OCI-LY3 (cell line): ENCODE measurements at regions not wholly inside any gene's neighbourhood (a gene's known extent, or its start where the extent isn't known, plus 50 kb on each side); places are given as distances from the start of the nearest gene placed in this dataset.

Experiments used
- H2AFZ ChIP-seq: fragments of 200-600, 300-600 bp; shearing (Covaris generic); 2 replicates; pipeline ENCODE4 v1.6.0; 2014; ENCODE audit warnings: antibody characterized with exemption, low read depth, low read length
- H3K27ac ChIP-seq: fragments of 200-600, 300-600 bp; sonication (generic); 2 replicates; pipeline ENCODE4 v1.5.1; 2014; ENCODE audit warnings: mild to moderate bottlenecking, low read length, moderate library complexity, mixed read lengths
- H3K27me3 ChIP-seq: fragments of 200-600, 300-600 bp; sonication (generic); 2 replicates; pipeline ENCODE4 v1.6.1; 2014; ENCODE audit warnings: low read depth, low read length, mixed read lengths
- H3K36me3 ChIP-seq: fragments of 200-600, 300-600 bp; sonication (generic); replicated peaks from 2 replicates; pipeline ENCODE3; 2014; ENCODE audit warnings: low read depth, low read length, mixed read lengths
- H3K4me1 ChIP-seq: fragments of 300-600, 200-600 bp; sonication (generic); 2 replicates; pipeline ENCODE4 v1.6.1; 2014; ENCODE audit warnings: low read length, mixed read lengths
- H3K4me2 ChIP-seq: fragments of 200-600, 300-600 bp; sonication (generic); 2 replicates; pipeline ENCODE4 v1.6.1; 2014; ENCODE audit warnings: low read length, mixed read lengths
- H3K4me3 ChIP-seq: fragments of 300-600, 200-600 bp; sonication (generic); 2 replicates; pipeline ENCODE4 v1.5.1; 2014; ENCODE audit warnings: antibody characterized with exemption, mild to moderate bottlenecking, low read length, moderate library complexity
- H3K79me2 ChIP-seq: fragments of 300-600, 200-600 bp; shearing (Covaris generic); 2 replicates; pipeline ENCODE4 v1.6.1; 2014; ENCODE audit warnings: mild to moderate bottlenecking, low read length, mixed read lengths
- H3K9ac ChIP-seq: fragments of 300-600, 200-600 bp; shearing (Covaris generic); 2 replicates; pipeline ENCODE4 v1.6.0; 2014; ENCODE audit warnings: mild to moderate bottlenecking, low read length, moderate library complexity
- H3K9me3 ChIP-seq: fragments of 200-600, 300-600 bp; shearing (Covaris generic); 2 replicates; pipeline ENCODE4 v1.6.1; 2014; ENCODE audit warnings: low read length, mixed read lengths; ENCODE audit not compliant: insufficient read depth
- H4K20me1 ChIP-seq: fragments of 200-600, 300-600 bp; sonication (generic); 2 replicates; pipeline ENCODE4 v1.6.1; 2016; ENCODE audit warnings: low read length, mixed read lengths; ENCODE audit not compliant: insufficient read depth
- EZH2phosphoT487 ChIP-seq: fragments of 200-600 bp; shearing (Covaris generic); IDR thresholded peaks from 2 replicates; pipeline ENCODE4 v1.6.1; 2018; ENCODE audit warnings: antibody characterized with exemption, mixed run types, low read depth
- TF ChIP-seq, protein P1 (sequence below): fragments of 200-600, 300-600 bp; sonication (generic); IDR thresholded peaks from 2 replicates; pipeline ENCODE4 v1.5.1; 2014; ENCODE audit warnings: antibody characterized with exemption, low read length, low read depth

DNA sequence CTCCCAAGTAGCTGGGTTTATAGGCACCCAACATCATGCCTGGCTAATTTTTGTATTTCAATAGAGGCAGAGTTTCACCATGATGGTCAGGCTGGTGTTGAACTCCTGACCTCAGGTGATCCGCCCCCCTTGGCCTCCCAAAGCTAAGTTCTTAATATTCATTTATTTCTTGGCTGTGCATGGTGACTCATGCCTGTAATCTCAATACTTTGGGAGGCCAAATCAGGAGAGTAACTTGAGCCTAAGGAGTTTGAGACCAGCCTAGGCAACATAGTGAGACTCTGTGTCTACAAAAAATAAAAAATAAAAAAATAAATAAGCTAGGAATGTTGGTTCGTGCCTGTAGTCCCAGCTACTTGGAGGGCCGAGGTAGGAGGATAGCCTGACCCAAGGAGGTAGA is 587.1 kb upstream of the FTMT start:
- H3K79me2 ChIP-seq, result no peaks in the 10 kb centered on the region
- no peak overlapping the region for H3K4me3 ChIP-seq
- H3K9me3 ChIP-seq, result no peaks in the 10 kb centered on the region
- H3K9ac ChIP-seq, result no peak overlapping the region
- no peaks in the 10 kb centered on the region for H3K36me3 ChIP-seq
- H3K4me1 ChIP-seq, result no peaks in the 10 kb centered on the region
- no peak overlapping the region for H2AFZ ChIP-seq
- H3K27me3 ChIP-seq, result no peaks in the 10 kb centered on the region
- no peak overlapping the region for H3K4me2 ChIP-seq
- no peak overlapping the region for H3K27ac ChIP-seq
- TF ChIP-seq, protein P1, sequence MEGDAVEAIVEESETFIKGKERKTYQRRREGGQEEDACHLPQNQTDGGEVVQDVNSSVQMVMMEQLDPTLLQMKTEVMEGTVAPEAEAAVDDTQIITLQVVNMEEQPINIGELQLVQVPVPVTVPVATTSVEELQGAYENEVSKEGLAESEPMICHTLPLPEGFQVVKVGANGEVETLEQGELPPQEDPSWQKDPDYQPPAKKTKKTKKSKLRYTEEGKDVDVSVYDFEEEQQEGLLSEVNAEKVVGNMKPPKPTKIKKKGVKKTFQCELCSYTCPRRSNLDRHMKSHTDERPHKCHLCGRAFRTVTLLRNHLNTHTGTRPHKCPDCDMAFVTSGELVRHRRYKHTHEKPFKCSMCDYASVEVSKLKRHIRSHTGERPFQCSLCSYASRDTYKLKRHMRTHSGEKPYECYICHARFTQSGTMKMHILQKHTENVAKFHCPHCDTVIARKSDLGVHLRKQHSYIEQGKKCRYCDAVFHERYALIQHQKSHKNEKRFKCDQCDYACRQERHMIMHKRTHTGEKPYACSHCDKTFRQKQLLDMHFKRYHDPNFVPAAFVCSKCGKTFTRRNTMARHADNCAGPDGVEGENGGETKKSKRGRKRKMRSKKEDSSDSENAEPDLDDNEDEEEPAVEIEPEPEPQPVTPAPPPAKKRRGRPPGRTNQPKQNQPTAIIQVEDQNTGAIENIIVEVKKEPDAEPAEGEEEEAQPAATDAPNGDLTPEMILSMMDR, result no peak
- no peak for TF ChIP-seq EZH2phosphoT487
- H4K20me1 ChIP-seq, result no peaks in the 10 kb centered on the region

DNA sequence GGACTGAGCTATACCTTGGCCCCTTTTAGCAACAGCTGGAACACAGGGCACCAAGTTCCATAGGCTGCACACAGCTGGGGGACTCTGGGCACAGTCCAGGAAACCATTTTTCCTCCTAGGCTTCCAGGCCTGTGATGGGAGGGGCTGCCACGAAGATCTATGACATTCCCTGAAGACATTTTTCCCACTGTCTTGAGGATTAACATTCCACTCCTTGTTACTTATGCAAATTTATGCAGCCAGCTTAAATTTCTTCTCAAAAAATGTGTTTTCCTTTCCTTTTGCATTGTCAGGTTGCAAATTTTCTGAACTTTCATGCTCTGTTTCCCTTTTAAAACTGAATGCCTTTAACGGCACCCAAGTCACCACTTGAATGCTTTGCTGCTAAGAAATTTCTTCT is 580.1 kb upstream of the FTMT start:
- TF ChIP-seq, protein P1, result no peak
- TF ChIP-seq EZH2phosphoT487, result no peak

GRCh38 chr5:121273833-121274433 is 577.7 kb upstream of the FTMT start:
- no peak overlapping the region for H3K9ac ChIP-seq
- no peaks in the 10 kb centered on the region for H4K20me1 ChIP-seq
- H3K4me2 ChIP-seq, result no peak overlapping the region
- no peak overlapping the region for H3K27ac ChIP-seq
- H3K36me3 ChIP-seq, result no peaks in the 10 kb centered on the region
- no peak overlapping the region for H3K4me3 ChIP-seq
- TF ChIP-seq EZH2phosphoT487, result no peak
- TF ChIP-seq, protein P1, result no peak
- H3K4me1 ChIP-seq, result peaks cover 5% of the 10 kb centered on the region; the same call in 1 of the 2 replicates
- H3K27me3 ChIP-seq, result no peaks in the 10 kb centered on the region
- H2AFZ ChIP-seq, result no peak overlapping the region; the same call in 1 of the 2 replicates
- H3K79me2 ChIP-seq, result no peaks in the 10 kb centered on the region
- H3K9me3 ChIP-seq, result no peaks in the 10 kb centered on the region

More for the DNA sequence above, 580.1 kb upstream of the FTMT start:
- H3K9me3 ChIP-seq, result no peaks in the 10 kb centered on the region
- peaks cover 5% of the 10 kb centered on the region; the same call in 1 of the 2 replicates for H3K4me1 ChIP-seq
- H2AFZ ChIP-seq, result no peak overlapping the region
- H3K79me2 ChIP-seq, result no peaks in the 10 kb centered on the region
- H3K36me3 ChIP-seq, result no peaks in the 10 kb centered on the region
- no peak overlapping the region for H3K9ac ChIP-seq
- H3K27ac ChIP-seq, result no peak overlapping the region
- H3K4me3 ChIP-seq, result no peak overlapping the region
- H3K27me3 ChIP-seq, result no peaks in the 10 kb centered on the region
- no peaks in the 10 kb centered on the region for H4K20me1 ChIP-seq
- no peak overlapping the region for H3K4me2 ChIP-seq

DNA sequence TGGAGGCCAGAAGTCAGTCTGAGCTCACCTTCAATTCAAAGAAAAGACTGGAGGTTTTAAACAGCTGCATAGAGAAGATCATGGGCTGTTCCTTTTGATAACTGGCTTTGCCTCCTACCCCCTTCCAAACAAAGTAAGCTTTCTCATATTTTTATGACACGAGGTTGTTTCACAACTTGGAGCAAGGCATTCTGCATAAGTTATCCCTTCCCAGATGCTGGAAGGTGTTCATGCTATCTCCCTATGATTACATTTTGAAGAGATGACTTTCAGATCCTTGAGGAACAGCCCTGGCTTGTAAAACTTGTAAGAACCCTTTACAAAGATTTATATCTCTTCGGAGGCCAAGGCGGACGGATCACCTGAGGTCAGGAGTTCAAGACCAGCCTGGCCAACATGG is 571.9 kb upstream of the FTMT start:
- Histone ChIP-seq H3K4me3 (no peak overlapping the region), H3K79me2 (no peaks in the 10 kb centered on the region), H3K36me3 (no peaks in the 10 kb centered on the region), H4K20me1 (no peaks in the 10 kb centered on the region), H3K27me3 (no peaks in the 10 kb centered on the region), H2AFZ (no peak overlapping the region), H3K9ac (no peak overlapping the region), H3K4me2 (no peak overlapping the region), H3K27ac (no peak overlapping the region), H3K4me1 (peaks cover 19% of the 10 kb centered on the region), H3K9me3 (no peaks in the 10 kb centered on the region; the same call in 1 of the 2 replicates)
- TF ChIP-seq, protein P1, result no peak
- TF ChIP-seq EZH2phosphoT487, result no peak
